GM19023 (cell line): ENCODE measurements at regions not wholly inside any gene's neighbourhood (a gene's known extent, or its start where the extent isn't known, plus 50 kb on each side); places are given as distances from the start of the nearest gene placed in this dataset.

Experiments
- ATAC-seq: cut with Tn5 transposase; IDR thresholded peaks from one replicate; pipeline ENCODE4 v1.9.1; 2021; ENCODE audit warnings: mild to moderate bottlenecking, moderate library complexity; ENCODE audit not compliant: unreplicated experiment

DNA sequence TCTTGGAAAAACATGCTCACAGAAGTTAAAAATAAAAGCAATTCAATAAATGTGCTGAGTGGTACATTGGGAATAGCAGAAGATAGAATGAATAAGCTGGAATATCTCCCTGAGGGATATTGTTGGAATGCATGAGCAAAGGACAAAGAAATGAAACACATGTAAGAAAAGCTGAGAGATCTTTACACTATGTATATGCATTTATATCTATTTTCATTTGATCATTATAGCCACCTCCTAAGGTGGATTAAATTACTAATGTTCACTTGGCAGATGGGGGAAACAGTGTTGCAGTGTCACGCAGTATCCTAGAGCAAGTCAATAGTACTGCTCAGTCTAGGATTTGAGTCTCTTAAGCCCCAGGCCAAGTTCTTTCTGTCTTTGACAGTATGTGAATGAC is 542.0 kb upstream of the MARCKS start:
- ATAC-seq, result no peak

DNA sequence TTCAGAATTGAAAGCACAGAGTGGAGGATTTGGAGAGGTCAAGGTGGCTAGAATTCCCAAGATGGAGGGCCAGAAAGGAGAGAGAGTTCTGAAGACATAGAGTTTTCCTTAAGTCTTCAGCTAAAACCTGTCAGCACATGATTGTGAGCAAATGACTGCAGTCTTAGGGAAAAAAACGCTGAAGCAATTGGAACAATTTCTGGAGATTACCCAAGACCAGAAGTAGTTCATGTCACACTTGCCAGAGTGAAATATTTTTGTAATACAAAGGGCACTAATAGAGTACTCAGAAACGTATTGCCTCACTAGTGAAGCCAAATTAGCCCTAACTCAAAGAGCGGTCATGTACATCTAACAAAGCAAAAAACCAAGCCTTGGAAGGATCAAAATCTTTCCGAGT is 541.3 kb upstream of the MARCKS start:
- ATAC-seq, result no peak

DNA sequence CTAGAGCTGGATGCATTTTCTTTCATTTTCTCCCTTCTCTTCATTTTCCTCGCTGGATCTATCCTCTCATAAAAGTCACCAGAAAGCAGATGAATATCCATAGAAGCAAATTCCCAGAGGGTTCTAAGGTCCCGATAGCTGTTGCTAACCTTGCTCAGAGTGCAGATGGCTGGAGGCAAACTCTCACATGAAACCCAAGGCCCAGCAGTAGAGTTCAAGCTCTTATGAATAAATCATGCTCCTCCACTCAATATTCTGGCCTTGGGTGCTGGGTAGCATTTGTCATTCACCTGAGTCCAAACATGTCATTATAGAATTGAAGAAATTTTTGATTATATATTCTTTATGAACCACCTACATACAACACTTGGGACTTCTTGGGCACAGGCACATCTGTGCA is 539.7 kb upstream of the MARCKS start:
- no peak for ATAC-seq

DNA sequence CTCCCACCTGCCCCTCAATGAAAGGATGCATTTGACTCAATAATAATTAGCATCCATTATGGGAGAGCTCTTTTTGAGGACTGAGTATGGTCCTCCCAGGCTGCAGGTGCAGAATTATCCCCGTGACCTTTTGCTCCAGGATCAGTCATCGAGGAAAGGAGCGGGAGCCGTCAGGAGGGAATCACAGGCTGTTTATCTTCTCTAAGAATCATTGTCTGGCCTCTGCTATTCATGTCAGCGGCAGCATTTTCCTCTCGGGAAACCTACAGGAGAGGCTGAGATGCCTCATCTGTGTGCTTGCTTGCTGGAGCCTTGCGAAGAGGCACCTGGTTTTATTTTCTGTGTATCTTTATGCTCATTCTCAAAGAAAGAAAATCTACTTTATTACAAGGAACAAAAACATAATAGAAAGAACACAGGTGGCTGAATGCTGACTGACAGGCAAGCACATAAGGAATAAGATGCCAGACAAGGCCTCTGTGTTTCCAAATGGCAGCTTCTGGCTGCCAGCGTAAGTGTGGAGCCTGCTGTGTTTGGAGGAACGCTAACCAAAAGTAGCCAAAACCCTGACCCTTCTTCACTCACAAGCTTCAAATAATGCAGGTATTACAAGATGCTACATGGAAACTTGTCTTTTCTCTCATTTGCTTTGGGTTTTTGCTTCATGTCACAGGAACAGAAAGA is 539.1 kb upstream of the MARCKS start:
- no peak for ATAC-seq

DNA sequence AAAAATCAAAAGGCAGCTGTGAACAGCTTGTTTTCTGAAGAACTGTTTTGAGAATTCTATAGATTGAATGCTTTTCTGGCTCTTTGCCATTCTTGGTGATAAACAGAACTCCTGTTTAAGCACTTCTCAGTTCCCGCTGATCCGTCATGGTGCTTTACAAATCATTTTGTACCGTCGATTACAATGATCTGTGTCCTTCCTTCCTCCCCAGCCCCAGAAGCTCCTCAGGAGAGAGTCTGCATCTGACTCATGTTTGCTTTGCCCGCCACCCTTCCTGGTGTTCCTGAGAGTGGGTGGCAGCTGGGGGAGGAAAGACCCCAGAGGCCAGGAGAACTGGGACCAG is 538.6 kb upstream of the MARCKS start:
- ATAC-seq, result no peak

DNA sequence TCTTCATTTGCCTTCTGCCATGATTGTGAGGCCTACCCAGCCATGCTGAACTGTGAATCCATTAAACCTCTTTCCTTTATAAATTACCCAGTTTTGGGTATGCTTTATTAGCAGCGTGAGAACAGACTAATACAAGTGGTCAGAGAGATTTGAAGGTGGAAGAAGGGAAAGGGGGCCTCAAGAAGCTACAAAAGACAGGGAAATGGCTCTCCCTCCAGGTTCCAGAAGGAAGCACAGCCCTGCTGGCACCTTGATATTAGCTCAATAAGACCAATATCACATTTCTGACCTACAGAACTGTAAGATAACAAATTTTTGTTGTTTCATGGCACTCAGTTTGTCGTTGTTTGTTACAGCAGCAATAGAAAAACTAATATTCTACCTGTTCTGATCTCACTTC is 536.5 kb upstream of the MARCKS start:
- ATAC-seq, result no peak

DNA sequence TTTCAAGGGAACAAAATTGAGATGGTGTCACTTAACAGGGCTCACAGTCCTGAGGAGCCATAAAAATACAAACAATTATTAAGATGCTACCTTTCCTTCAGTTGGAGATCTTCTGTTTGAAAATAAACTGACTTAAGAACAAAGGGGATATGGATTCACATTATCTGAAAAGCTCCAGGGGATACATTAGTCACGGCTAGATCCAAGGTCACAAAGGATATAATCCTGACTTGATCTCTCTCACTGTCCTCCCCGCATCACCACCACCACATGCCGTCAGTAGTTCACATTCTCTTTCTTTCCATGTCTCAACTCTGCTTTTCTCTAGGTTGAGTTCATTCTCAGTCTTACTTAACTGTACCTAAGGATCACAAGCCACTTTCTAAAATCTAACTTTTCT is 530.4 kb upstream of the MARCKS start:
- ATAC-seq, result no peak

DNA sequence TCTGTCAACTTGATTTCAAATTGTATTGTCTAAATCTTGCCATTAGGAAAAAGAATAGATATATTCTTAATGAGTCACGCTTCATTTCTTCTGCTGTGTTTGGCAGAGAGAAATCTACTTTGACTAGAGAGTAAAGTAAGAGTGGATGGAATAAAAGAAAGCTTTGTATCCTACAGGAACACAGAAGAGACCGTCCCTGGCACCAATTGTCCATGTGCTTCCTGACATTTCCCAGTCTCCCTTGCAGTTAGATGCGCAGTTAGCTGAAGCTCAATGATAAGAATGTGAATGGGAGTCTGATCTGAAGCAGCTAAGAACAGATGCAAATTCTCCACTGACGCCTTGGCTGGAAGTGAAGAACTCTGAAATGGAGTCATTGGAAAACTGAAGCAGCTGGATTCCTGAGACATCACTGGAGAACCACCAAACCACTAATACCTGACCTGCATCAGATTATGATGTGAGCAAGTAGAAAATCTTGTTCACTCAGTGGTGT is 528.2 kb upstream of the MARCKS start:
- no peak for ATAC-seq

DNA sequence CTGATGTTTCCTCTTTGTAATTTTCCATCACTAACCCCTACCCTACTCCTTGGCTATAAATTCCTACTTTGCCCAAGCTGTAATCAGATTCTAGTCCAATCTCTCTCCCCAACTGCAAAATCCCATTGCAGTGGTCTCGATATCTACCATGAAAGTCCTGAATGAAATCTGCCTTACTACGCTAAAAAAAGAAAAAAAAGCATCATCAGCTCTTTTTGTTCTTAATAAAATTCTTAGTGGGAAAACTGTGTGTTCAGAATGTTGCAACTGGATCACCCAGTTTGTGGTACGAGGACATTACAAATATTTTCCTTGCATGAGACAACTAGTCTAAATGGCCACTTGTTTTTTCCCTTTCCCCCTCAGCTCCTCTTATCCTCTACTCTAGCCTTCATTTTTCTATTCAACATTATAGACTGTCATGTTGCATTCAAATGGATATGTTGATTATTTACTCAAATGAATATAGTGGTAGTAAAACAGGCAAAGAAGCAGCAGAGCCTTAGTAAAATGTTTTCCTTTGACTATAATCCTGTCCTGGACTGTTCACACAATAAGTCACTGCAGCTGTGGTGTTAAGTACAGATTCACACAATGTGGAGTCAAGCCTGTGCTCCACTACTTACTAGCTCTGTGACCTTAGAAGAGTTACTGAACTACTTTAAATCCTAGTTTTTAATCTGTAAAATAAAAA is 527.1 kb upstream of the MARCKS start:
- ATAC-seq, result no peak

DNA sequence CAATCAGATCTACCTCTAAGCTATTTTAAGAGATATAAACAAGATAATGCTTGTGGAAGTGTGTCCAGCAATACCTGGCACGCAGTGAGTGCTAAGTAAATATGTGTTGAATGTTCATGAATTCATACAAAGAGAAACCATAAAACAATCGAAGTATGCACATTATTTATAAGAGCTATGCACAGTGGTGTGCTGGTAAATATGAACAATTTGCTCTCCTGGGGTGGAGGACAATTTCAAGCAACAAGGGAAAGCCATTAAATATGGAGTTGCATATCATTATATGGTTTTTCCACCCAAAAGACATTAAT is 526.6 kb upstream of the MARCKS start:
- no peak for ATAC-seq

DNA sequence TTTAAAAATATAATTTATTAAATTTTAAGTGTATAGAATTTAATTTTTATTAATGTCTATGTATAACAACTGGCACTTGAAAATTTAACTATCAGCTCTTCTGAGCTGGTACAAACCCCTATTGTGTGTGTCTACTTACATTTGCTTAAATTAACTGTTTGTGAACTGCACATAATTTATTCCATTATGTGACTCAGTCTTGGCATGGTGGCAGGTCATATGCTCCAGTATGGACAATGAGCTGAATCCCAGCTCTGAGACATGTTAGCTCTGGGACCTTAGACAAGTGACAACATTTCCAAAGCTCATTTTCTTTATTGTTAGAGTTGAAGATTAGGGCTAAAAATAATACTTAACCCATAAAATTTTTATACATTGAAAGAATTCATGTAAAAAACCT is 526.1 kb upstream of the MARCKS start:
- ATAC-seq, result no peak

DNA sequence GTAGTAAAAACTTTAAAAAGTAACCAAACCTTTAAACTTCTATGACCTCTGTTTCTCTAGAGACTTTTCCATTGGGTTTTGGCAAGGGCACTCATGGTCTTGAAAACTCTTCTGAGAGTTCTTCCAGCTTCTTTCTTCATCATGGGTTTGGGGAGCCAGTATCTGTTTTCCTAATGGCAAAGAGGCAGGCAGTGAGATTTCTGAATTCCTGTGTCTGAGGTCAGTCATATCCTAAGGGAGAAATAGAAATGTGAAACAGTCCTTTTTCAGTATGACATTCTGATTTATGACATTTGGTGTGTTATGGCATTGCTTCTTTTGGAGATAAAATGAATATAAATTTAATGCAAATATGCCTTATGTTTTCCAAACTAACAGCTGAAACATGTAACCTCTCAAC is 518.5 kb upstream of the MARCKS start:
- ATAC-seq, result no peak

DNA sequence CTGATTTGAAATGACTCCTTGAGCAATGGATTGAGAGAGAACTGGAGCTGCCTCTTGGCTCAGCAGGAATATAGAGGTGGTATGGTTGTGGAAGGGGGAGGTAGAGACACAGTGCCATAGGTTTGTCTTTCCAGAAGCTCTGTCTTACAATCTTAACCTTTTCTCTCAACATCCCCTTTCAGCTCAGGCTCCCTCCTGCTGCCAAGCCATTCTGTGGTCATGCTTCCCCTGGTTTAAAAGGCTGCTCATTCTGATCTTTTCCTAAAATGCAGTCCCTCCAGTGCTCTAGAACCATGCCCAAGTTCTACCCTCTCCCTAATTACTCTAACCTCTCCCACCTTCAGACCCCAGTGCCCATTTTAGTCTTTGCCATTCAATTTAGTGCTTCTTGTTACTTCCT is 517.9 kb upstream of the MARCKS start:
- no peak for ATAC-seq

DNA sequence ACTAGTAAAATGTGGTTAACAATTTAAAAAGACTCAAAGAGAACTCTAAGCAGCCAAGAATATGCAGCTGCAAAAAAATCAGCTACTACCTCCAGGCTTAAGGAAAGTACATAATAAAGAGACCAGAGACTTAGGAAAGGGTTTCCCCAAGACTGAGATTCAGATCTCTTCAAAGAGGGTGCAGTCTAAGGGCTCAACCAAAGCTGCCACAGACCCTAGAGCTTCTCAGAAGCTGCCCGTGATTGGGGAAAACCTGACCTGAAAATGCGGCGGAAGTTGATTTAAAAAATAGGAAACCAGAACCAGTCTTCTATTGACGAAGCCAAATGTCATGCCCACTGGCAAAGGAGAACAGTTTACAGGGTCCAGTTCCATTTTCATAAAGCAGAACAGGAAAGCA is 516.8 kb upstream of the MARCKS start:
- ATAC-seq, result no peak

DNA sequence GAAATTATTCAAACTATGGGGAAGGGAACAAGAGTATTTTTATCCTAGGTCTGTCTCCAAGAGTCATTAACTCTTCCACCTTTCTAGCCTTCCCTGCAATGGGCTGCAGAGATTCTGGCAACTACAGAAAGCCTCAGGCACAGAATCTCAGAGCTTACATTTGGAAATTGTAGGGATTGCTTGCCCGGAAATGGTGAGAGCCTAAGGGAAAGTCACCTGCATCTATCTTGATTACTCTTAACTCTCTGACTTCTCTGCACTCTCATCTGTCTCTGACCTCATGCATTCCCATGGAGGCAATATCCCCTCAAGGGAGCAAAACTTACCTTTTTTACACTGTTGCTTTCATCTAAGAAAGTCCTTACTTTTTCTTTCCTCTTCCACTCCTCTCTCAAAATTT is 513.2 kb upstream of the MARCKS start:
- no peak for ATAC-seq

DNA sequence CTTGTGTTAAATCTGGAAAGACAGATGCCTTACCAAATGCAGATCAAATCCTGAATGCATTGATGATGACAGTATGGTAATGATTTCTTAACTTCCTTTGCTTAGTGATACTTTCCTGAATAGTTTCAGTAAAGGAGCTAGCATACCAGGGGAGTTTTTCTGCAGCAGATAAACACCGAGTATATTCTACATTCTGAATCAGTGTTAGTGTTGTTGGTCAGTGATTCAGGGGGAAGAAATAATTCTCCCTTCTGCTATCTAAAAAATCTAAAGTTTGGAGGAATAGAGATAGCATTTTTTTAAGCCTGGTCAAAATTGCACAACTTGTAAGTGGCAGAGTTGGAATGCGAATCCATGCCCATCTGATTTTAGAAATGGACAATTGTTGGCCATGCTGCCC is 512.2 kb upstream of the MARCKS start:
- no peak for ATAC-seq

DNA sequence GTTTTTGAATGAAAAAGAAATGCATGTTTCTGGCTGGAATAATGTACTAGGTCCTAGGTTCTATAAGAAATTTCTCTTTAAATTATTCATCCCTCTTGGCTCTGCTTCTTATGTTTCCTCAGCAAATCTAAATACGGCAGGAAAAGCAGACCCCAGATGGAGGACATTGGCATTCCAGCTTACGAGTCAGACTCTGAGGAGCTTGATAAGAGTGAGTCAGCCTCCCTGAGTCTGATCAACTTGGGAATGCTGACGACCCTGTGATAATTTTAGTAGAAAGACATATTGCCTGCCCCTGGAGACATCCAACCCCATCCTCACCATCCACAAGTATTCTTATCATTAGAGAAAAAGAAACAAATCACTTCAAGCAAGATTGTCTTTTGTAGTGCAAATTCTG is 509.7 kb upstream of the MARCKS start:
- no peak for ATAC-seq

DNA sequence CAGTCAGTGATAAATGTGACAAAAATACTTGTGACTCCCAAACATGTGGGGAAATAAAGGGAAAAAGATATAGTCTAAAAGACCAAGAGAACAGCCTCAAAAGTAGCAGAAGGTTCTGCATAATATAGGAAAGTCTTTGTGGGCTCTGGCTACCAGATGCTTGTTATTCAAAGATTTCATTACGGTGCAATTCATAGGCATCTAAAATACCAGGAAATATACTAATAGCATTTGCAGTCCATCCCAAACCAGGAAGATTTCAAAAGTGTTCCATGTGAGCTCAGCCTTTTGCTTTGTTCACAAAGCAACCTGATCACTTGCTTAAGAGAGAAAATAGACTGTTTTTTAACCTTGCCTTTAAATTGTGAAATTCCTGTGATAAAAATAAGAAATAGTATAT is 506.7 kb upstream of the MARCKS start:
- no peak for ATAC-seq

DNA sequence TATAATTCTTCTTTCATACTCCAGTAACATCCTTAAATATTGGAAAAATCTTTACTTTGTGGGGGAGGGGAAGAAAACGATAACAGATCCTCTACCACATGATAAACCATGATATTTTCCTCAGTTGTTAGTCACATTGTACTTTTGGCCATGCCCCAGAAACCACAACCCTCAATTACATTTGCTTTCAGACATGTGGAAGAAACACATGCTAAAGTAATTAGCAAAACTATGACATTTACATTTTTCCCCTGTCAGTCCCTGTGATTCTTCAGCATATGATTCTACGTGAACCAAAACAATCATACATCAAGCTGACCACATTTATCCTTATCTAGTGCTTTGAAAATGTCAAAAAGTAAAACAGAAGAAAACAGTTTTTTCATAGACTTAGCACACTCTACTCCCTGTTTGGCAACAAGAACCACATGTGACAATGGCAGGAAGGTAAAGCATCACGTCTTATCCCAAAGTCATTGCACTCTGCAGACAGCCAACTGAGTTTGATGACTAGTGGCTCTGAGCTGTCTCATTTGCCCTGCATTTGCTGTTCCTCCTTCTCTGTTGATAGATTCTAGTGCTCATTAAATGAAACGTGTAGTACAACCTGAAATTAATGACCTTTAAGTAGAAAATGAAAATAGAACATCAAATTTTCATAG is 505.8 kb upstream of the MARCKS start:
- no peak for ATAC-seq

DNA sequence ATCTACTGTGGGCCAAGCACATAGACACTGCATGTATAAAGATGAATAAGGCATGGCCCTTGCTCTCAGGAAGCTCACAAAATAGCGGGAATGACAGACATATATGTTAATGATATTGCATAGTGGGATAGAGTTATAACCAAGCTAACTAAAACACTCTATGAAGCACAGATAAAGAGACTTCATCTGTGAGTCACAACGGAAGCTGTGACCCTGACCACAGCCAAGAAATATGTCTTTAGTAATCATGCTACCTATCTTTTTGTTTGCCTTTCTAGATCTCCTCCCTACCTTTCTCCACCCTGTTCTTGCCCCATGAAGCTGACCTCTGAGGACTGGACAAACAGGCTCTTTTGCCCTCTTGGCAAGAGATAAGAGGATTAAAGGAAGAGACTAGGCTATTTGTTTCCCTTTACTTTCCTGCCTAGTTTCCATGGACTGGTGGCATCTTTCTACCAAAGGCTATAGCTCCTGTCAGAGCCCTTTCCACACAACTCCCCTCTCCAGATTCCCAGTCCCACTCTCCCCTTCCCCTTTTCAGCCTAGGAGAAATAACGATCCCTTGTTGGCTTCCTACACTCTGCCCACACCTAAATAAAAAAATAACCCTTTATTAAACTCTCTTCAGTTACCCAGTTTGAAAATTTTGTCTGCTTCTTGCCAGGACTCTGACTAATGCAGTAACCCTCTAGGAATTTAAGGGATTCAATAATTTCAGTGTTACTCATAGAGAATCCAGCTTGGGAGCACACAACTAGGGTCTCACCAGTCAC is 504.9 kb upstream of the MARCKS start:
- no peak for ATAC-seq

DNA sequence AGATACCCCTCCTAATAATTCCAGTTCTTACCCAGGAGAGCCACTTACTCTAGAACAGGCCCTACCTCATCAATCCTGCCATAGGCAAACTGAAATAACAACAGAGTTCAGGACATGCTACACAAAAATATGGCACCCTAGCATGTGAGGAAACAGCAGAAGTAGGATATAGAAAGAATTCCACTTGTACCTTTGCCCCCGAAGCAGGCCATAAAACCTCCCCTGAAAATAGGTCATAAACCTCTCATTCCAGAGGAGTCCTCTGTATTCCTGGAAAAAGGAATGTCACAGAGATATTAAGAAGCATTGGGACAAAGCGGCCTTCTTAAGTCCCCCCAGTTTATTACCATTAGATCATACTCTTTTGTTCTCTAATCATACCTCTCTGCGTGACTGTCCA is 504.3 kb upstream of the MARCKS start:
- no peak for ATAC-seq

DNA sequence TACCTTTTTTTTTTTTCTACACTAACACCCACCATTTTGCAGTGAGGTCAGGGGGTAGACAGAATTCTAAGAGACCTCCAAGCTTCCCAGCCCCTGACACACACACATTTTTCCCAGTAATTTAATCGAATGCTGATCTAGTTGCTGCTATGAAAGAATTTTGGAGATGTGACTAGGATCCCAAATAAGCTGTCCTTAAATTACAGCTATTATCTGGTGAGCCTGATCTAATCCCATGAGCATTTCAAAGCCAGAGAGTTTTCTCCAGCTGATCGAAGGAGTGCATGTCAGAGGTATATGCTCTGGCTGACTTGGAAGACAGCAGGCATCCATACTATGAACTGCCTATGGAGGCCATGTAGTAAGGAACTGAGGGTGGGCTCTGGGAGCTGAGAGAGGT is 503.8 kb upstream of the MARCKS start:
- no peak for ATAC-seq
